Liver (tissue), 2 donors: ENCODE measurements at regions not wholly inside any gene's neighbourhood (a gene's known extent, or its start where the extent isn't known, plus 50 kb on each side); places are given as distances from the start of the nearest gene placed in this dataset.

ENCODE experiments used
- FOXA1 ChIP-seq: IDR thresholded peaks from 2 replicates; pipeline ENCODE4 v1.6.1; 2016; ENCODE audit warnings: antibody characterized with exemption
- TF ChIP-seq, protein P1 (sequence below): fragments of 150-350 bp; IDR thresholded peaks from 2 replicates; pipeline ENCODE4 v1.5.1; 2017; ENCODE audit warnings: improper control_type of control experiment, low read depth, low read length; ENCODE audit not compliant: missing input control
- donor health status: healthy.

DNA sequence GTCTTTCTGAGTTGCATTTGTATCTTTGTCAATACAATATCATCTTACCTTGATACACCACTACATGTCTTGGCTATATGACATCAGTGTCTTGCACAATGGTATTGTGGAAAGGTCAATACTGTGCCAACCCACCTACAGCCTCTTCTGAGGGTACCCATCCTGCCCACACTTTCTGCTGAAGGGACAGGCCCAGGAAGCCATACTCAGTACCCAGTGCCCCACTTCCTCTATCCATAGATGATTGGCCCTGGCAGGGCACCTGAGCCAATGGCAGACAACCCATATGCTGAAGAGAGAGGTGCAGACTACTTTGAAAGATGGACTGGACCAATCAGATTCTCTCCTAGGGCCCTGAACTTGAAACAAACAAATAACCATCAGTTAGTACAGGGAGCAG lies 152.0 kb upstream of the ADO start:
- TF ChIP-seq, protein P1, sequence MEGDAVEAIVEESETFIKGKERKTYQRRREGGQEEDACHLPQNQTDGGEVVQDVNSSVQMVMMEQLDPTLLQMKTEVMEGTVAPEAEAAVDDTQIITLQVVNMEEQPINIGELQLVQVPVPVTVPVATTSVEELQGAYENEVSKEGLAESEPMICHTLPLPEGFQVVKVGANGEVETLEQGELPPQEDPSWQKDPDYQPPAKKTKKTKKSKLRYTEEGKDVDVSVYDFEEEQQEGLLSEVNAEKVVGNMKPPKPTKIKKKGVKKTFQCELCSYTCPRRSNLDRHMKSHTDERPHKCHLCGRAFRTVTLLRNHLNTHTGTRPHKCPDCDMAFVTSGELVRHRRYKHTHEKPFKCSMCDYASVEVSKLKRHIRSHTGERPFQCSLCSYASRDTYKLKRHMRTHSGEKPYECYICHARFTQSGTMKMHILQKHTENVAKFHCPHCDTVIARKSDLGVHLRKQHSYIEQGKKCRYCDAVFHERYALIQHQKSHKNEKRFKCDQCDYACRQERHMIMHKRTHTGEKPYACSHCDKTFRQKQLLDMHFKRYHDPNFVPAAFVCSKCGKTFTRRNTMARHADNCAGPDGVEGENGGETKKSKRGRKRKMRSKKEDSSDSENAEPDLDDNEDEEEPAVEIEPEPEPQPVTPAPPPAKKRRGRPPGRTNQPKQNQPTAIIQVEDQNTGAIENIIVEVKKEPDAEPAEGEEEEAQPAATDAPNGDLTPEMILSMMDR: no peak
- no peak for TF ChIP-seq FOXA1
